H1 (cell line): ENCODE measurements at regions not wholly inside any gene's neighbourhood (a gene's known extent, or its start where the extent isn't known, plus 50 kb on each side); places are given as distances from the start of the nearest gene placed in this dataset.

Source experiments
- CTCF ChIA-PET: fragments of 300-600 bp; sonication (Branson Sonifier 250); formaldehyde crosslinking; loops from one replicate; lab custom pipeline; 2021; ENCODE audit not compliant: partially characterized antibody; lab: Charles Lee
- POLR2A ChIA-PET: fragments of 300-600 bp; sonication (Branson Sonifier 250); formaldehyde crosslinking; loops from one replicate; lab custom pipeline; 2021; ENCODE audit warnings: inconsistent platforms; ENCODE audit not compliant: partially characterized antibody; lab: Charles Lee
- DNase-seq, 2 experiments: peaks; one replicate each; pipeline versions ENCODE4 v3.0.0 to v3.0.0-alpha.2; 2010 to 2022; ENCODE audit warnings: low spot score in 2 of 2, low read depth in 1 of 2, mixed read lengths in 1 of 2
- FAIRE-seq: peaks from 2 replicates; lab custom pipeline; 2011; peaks lifted over from hg19 to GRCh38; lab: Jason Lieb, UNC
- H2AFZ ChIP-seq: 2 replicates; pipeline ENCODE4 v1.8.1; 2012; ENCODE audit warnings: low read length, inconsistent platforms
- H2AK5ac ChIP-seq: 2 replicates; pipeline ENCODE4 v1.6.1; 2013; ENCODE audit warnings: low read depth, low read length
- H2BK120ac ChIP-seq: replicated peaks from 2 replicates; pipeline ENCODE3; 2013; ENCODE audit warnings: low read depth, low read length, inconsistent platforms
- H2BK12ac ChIP-seq: 2 replicates; pipeline ENCODE4 v1.6.1; 2013; ENCODE audit warnings: low read depth, low read length
- H2BK15ac ChIP-seq: 2 replicates; pipeline ENCODE4 v1.6.1; 2013; ENCODE audit warnings: low read length
- H2BK20ac ChIP-seq: 2 replicates; pipeline ENCODE4 v1.6.1; 2013; ENCODE audit warnings: low read length
- H2BK5ac ChIP-seq: 2 replicates; pipeline ENCODE4 v1.6.1; 2013; ENCODE audit warnings: low read depth, low read length
- H3K14ac ChIP-seq: 2 replicates; pipeline ENCODE4 v1.6.1; 2013; ENCODE audit warnings: inconsistent platforms; ENCODE audit not compliant: insufficient read length
- H3K18ac ChIP-seq: 2 replicates; pipeline ENCODE4 v1.6.1; 2013; ENCODE audit warnings: low read length; ENCODE audit errors: extremely low read depth
- H3K23ac ChIP-seq: 2 replicates; pipeline ENCODE4 v1.6.1; 2013; ENCODE audit warnings: inconsistent platforms; ENCODE audit not compliant: insufficient read length
- H3K23me2 ChIP-seq: 2 replicates; pipeline ENCODE4 v1.6.1; 2013; ENCODE audit warnings: low read depth, low read length
- H3K27ac ChIP-seq: 2 replicates; pipeline ENCODE4 v1.6.1; 2011; ENCODE audit warnings: low read depth, low read length, inconsistent platforms
- H3K27me3 ChIP-seq, 4 experiments: replicated peaks in 1 of 4; 1 replicate in 1 of 4; 2 replicates in 3 of 4; pipeline versions ENCODE4 v1.6.1 to v1.8.1; 2011 to 2013; ENCODE audit warnings: low read length in 3 of 4, mild to moderate bottlenecking in 3 of 4, inconsistent platforms in 2 of 4, mixed read lengths in 2 of 4, moderate library complexity in 1 of 4; ENCODE audit not compliant: control insufficient read depth in 3 of 4, insufficient read depth in 3 of 4; ENCODE audit errors: extremely low read depth in 1 of 4
- H3K36me3 ChIP-seq, 4 experiments: 2 replicates each; pipeline versions ENCODE4 v1.6.1 to v1.8.1; 2011 to 2013; ENCODE audit warnings: mild to moderate bottlenecking in 4 of 4, low read length in 3 of 4, moderate library complexity in 2 of 4, control low read depth in 1 of 4, inconsistent platforms in 1 of 4; ENCODE audit not compliant: insufficient read depth in 4 of 4, control insufficient read depth in 2 of 4
- H3K4ac ChIP-seq: replicated peaks from 2 replicates; pipeline ENCODE3; 2013; ENCODE audit warnings: low read length, low read depth, mixed read lengths, inconsistent platforms; ENCODE audit not compliant: insufficient read length
- H3K4me1 ChIP-seq, 4 experiments: replicated peaks in 1 of 4; 1 replicate in 1 of 4; 2 replicates in 3 of 4; pipeline versions ENCODE4 v1.6.1 to v1.8.1; 2011 to 2013; ENCODE audit warnings: low read length in 3 of 4, inconsistent platforms in 2 of 4, mixed read lengths in 1 of 4; ENCODE audit not compliant: insufficient read depth in 4 of 4, control insufficient read depth in 3 of 4
- H3K4me2 ChIP-seq, 2 experiments: 2 replicates each; pipeline versions ENCODE4 v1.6.1 to v1.8.1; 2011 to 2013; ENCODE audit warnings: low read depth in 2 of 2, low read length in 2 of 2, control low read depth in 1 of 2, inconsistent platforms in 1 of 2, mild to moderate bottlenecking in 1 of 2; ENCODE audit not compliant: insufficient read depth in 1 of 2
- H3K4me3 ChIP-seq, 4 experiments: fragments of 200-600, 300-600 bp in 1 of 4; sonication (generic), shearing (Covaris generic), sonication (Bioruptor Twin) in 1 of 4; 2 replicates each; pipeline versions ENCODE4 v1.5.1 to v1.8.1; 2011 to 2016; ENCODE audit warnings: low read length in 4 of 4, low read depth in 3 of 4, control low read depth in 2 of 4, inconsistent platforms in 2 of 4, mild to moderate bottlenecking in 2 of 4, mixed read lengths in 1 of 4, moderate library complexity in 1 of 4; ENCODE audit not compliant: insufficient read depth in 2 of 4; ENCODE audit errors: extremely low read depth in 1 of 4
- H3K56ac ChIP-seq: replicated peaks from 2 replicates; pipeline ENCODE3; 2013; ENCODE audit warnings: low read depth, mild to moderate bottlenecking, mixed read lengths, low read length, inconsistent platforms; ENCODE audit not compliant: insufficient read length
- H3K79me1 ChIP-seq: 2 replicates; pipeline ENCODE4 v1.6.1; 2013; ENCODE audit warnings: low read depth, low read length, control low read depth
- H3K79me2 ChIP-seq, 2 experiments: 2 replicates each; pipeline versions ENCODE4 v1.6.1 to v1.8.1; 2012 to 2013; ENCODE audit warnings: low read length in 2 of 2, mild to moderate bottlenecking in 2 of 2, inconsistent platforms in 1 of 2; ENCODE audit not compliant: insufficient read depth in 2 of 2, control insufficient read depth in 1 of 2
- H3K9ac ChIP-seq, 4 experiments: replicated peaks in 1 of 4; 1 replicate in 1 of 4; 2 replicates in 3 of 4; pipeline versions ENCODE4 v1.6.1 to v1.8.1; 2011 to 2013; ENCODE audit warnings: low read depth in 3 of 4, low read length in 3 of 4, control low read depth in 2 of 4, mild to moderate bottlenecking in 2 of 4, moderate library complexity in 2 of 4, inconsistent platforms in 1 of 4; ENCODE audit errors: extremely low read depth in 1 of 4
- H3K9me3 ChIP-seq, 2 experiments: 2 replicates each; pipeline versions ENCODE4 v1.6.1 to v1.8.1; 2012 to 2013; ENCODE audit warnings: mild to moderate bottlenecking in 2 of 2, moderate library complexity in 2 of 2, control low read depth in 1 of 2, inconsistent platforms in 1 of 2, low read depth in 1 of 2, low read length in 1 of 2, mixed read lengths in 1 of 2; ENCODE audit not compliant: insufficient read depth in 2 of 2
- H4K20me1 ChIP-seq, 2 experiments: replicated peaks in 1 of 2; 2 replicates each; pipeline versions ENCODE3 to v1.8.1; 2011 to 2013; ENCODE audit warnings: inconsistent platforms in 2 of 2, low read length in 2 of 2, mild to moderate bottlenecking in 1 of 2; ENCODE audit not compliant: insufficient read depth in 2 of 2, control insufficient read depth in 1 of 2
- H4K5ac ChIP-seq: 2 replicates; pipeline ENCODE4 v1.6.1; 2013; ENCODE audit warnings: low read length, low read depth, mixed read lengths, inconsistent platforms; ENCODE audit not compliant: insufficient read length
- H4K8ac ChIP-seq: 2 replicates; pipeline ENCODE4 v1.8.0; 2013; ENCODE audit warnings: mild to moderate bottlenecking, moderate library complexity, low read length, inconsistent platforms; ENCODE audit not compliant: insufficient read depth; ENCODE audit errors: extremely low read depth
- H4K91ac ChIP-seq: replicated peaks from 2 replicates; pipeline ENCODE3; 2013; ENCODE audit warnings: low read length, mixed read lengths, inconsistent platforms; ENCODE audit not compliant: insufficient read length
- ATF2 ChIP-seq: IDR thresholded peaks from 2 replicates; pipeline ENCODE4 v1.6.1; 2012; ENCODE audit warnings: low read length, inconsistent platforms
- CBX5 ChIP-seq: fragments of 300-800, 300-1000 bp; sonication (generic); IDR thresholded peaks from 2 replicates; pipeline ENCODE4 v1.7.1; 2016; ENCODE audit warnings: antibody characterized with exemption, low read length, low read depth
- CEBPB ChIP-seq: IDR thresholded peaks from 2 replicates; pipeline ENCODE4 v1.6.1; 2012; ENCODE audit warnings: low read depth, low read length
- CHD2 ChIP-seq: IDR thresholded peaks from 2 replicates; pipeline ENCODE4 v1.6.1; 2012; ENCODE audit warnings: low read length, improper control_type of control experiment
- EZH2 ChIP-seq: fragments of 200-600 bp; sonication (generic); IDR thresholded peaks from 2 replicates; pipeline ENCODE4 v1.7.1; 2012; ENCODE audit warnings: low read depth, mild to moderate bottlenecking, moderate library complexity, low read length, inconsistent platforms; ENCODE audit not compliant: severe bottlenecking
- GTF2F1 ChIP-seq: IDR thresholded peaks from 2 replicates; pipeline ENCODE4 v1.6.1; 2012; ENCODE audit warnings: low read depth, low read length, improper control_type of control experiment, borderline replicate concordance
- MAFK ChIP-seq: IDR thresholded peaks from 2 replicates; pipeline ENCODE4 v1.6.1; 2012; ENCODE audit warnings: low read depth, mild to moderate bottlenecking, improper control_type of control experiment, low read length
- SIN3A ChIP-seq, 2 experiments: IDR thresholded peaks in 1 of 2; conservative IDR thresholded peaks in 1 of 2; 2 replicates each; pipeline ENCODE4 v1.6.1; 2011 to 2012; ENCODE audit warnings: low read length in 2 of 2, improper control_type of control experiment in 1 of 2, low read depth in 1 of 2, mild to moderate bottlenecking in 1 of 2
- SIX5 ChIP-seq: IDR thresholded peaks from 2 replicates; pipeline ENCODE4 v1.6.1; 2011; ENCODE audit warnings: mild to moderate bottlenecking, low read depth, low read length
- SP2 ChIP-seq: IDR thresholded peaks from 2 replicates; pipeline ENCODE4 v1.6.1; 2012; ENCODE audit warnings: mild to moderate bottlenecking, low read length, inconsistent platforms
- TAF1 ChIP-seq: IDR thresholded peaks from 2 replicates; pipeline ENCODE4 v1.6.1; 2011; ENCODE audit warnings: mild to moderate bottlenecking, low read depth, low read length
- TBP ChIP-seq: IDR thresholded peaks from 2 replicates; pipeline ENCODE4 v1.6.1; 2011; ENCODE audit warnings: low read depth, low read length, improper control_type of control experiment
- TCF12 ChIP-seq: IDR thresholded peaks from 2 replicates; pipeline ENCODE4 v1.6.1; 2011; ENCODE audit warnings: low read depth, mild to moderate bottlenecking, low read length
- YY1 ChIP-seq: IDR thresholded peaks from 2 replicates; pipeline ENCODE4 v1.6.1; 2011; ENCODE audit warnings: low read depth, mild to moderate bottlenecking, low read length
- ZNF274 ChIP-seq: IDR thresholded peaks from 2 replicates; pipeline ENCODE4 v1.7.0; 2012; ENCODE audit warnings: low read length, borderline replicate concordance; ENCODE audit errors: extremely low read depth
- WGBS, 2 experiments: shearing (Covaris generic) in 1 of 2; methylation state at CpG; one replicate each; pipeline versions ENCODE4 v1.1.6 to v1.1.7; 2013 to 2015; ENCODE audit warnings: low lambda C conversion rate in 2 of 2, mixed read lengths in 2 of 2, inconsistent platforms in 1 of 2, low coverage in 1 of 2, missing lambda C conversion rate in 1 of 2; ENCODE audit not compliant: insufficient replicate concordance in 2 of 2, insufficient coverage in 1 of 2, insufficient read length in 1 of 2; ENCODE audit errors: extremely low coverage in 1 of 2, missing lambda C conversion rate in 1 of 2; 5-methylcytosine and 5-hydroxymethylcytosine counted together

- H2BK120ac ChIP-seq: no peak overlapping the region
- H3K56ac ChIP-seq: no peak overlapping the region
- H3K18ac ChIP-seq: no peak overlapping the region
- no peak overlapping the region for H2AFZ ChIP-seq
- ChIA-PET POLR2A (no interaction called here), CTCF (no interaction called here)
- no peaks in the 10 kb centered on the region for H3K9me3 ChIP-seq
- no peaks in the 10 kb centered on the region for H3K27me3 ChIP-seq
- H3K14ac ChIP-seq: no peak overlapping the region
- H2AK5ac ChIP-seq: no peak overlapping the region
- H3K27ac ChIP-seq: no peak overlapping the region
- no peak overlapping the region for H3K23ac ChIP-seq
- H2BK20ac ChIP-seq: no peak overlapping the region
- no peak overlapping the region for H3K4ac ChIP-seq
- no peak for FAIRE-seq
- no peak overlapping the region for H2BK15ac ChIP-seq
- no peaks in the 10 kb centered on the region for H4K20me1 ChIP-seq
- no peak for DNase-seq
- H3K79me2 ChIP-seq: no peaks in the 10 kb centered on the region
- WGBS, 2 experiments: 91% methylated on average over 3 of the region's 3 CpGs; no CpG with 5 or more reads in 1 of the 2 experiments
- no peaks in the 10 kb centered on the region for H3K36me3 ChIP-seq
- H3K9ac ChIP-seq: no peak overlapping the region
- no peak overlapping the region for H4K91ac ChIP-seq
- no peak overlapping the region for H4K5ac ChIP-seq
- no peak overlapping the region for H2BK5ac ChIP-seq
- no peak overlapping the region for H4K8ac ChIP-seq
- no peak overlapping the region for H3K4me2 ChIP-seq
- no peak overlapping the region for H2BK12ac ChIP-seq
- no peaks in the 10 kb centered on the region for H3K23me2 ChIP-seq
- H3K79me1 ChIP-seq: no peaks in the 10 kb centered on the region
- no peaks in the 10 kb centered on the region for H3K4me1 ChIP-seq
- no peak overlapping the region for H3K4me3 ChIP-seq
- TF ChIP-seq SIX5 (no peak), ZNF274 (no peak), TCF12 (no peak), TAF1 (no peak), CEBPB (no peak), YY1 (no peak), GTF2F1 (no peak), MAFK (no peak), TBP (no peak), SIN3A (conservative IDR thresholded peaks at IDR 0.05 in 1 of 2, IDR thresholded peaks at IDR 0.05 in 1 of 2; ENCODE audit: low read depth in 1 of 2, low read length in 2 of 2) (no peak), EZH2 (no peak), CBX5 (no peak), ATF2 (no peak), SP2 (no peak), CHD2 (no peak)
These were observed 483.9 kb downstream of the PYDC2 start for GRCh38 chr3:191944835-191945234.
